PC-9 (cell line): ENCODE measurements at regions not wholly inside any gene's neighbourhood (a gene's known extent, or its start where the extent isn't known, plus 50 kb on each side); places are given as distances from the start of the nearest gene placed in this dataset.

ENCODE experiments used
- CTCF ChIP-seq: fragments of 200-600 bp; sonication (generic); conservative IDR thresholded peaks from 2 replicates; pipeline ENCODE4 v1.6.1; 2017; ENCODE audit warnings: mixed run types, antibody characterized with exemption, mild to moderate bottlenecking, moderate library complexity
- EZH2 ChIP-seq: fragments of 200-600 bp; sonication (generic); IDR thresholded peaks from 2 replicates; pipeline ENCODE4 v1.8.0; 2017; ENCODE audit warnings: antibody characterized with exemption, low read depth

GRCh38 chr4:131288441-131288840 is 1860.7 kb upstream of the PCDH10 start:
- no peak for TF ChIP-seq CTCF
- no peak for TF ChIP-seq EZH2
